Activated CD4-positive, alpha-beta T cell treated with anti-CD3 and anti-CD28 coated beads, Interleukin-2, amount 10 ng/mL, durations not matched to agents 24 days and 14 days (primary cell): ENCODE measurements at regions not wholly inside any gene's neighbourhood (a gene's known extent, or its start where the extent isn't known, plus 50 kb on each side); places are given as distances from the start of the nearest gene placed in this dataset.

Experiments used
- DNase-seq: peaks from one replicate; pipeline ENCODE4 v3.0.0; 2022
- H3K27ac Mint-ChIP-seq: one replicate; pipeline ENCODE4 v1.8.0; 2022; ENCODE audit warnings: mild to moderate bottlenecking, mixed read lengths
- H3K27me3 Mint-ChIP-seq: one replicate; pipeline ENCODE4 v1.8.0; 2022; ENCODE audit warnings: mixed read lengths
- H3K36me3 Mint-ChIP-seq: one replicate; pipeline ENCODE4 v1.8.0; 2022; ENCODE audit warnings: low read depth, mild to moderate bottlenecking, mixed read lengths
- H3K4me1 Mint-ChIP-seq: one replicate; pipeline ENCODE4 v1.8.0; 2021; ENCODE audit warnings: mixed read lengths
- H3K4me3 Mint-ChIP-seq: one replicate; pipeline ENCODE4 v1.8.0; 2022; ENCODE audit warnings: mild to moderate bottlenecking, moderate library complexity, mixed read lengths
- H3K9me3 Mint-ChIP-seq: one replicate; pipeline ENCODE4 v1.8.0; 2021; ENCODE audit warnings: mixed read lengths
- intact Hi-C: fragments of 100-400 bp; cut with micrococcal nuclease; formaldehyde crosslinking; loops from one replicate; pipeline ENCODE4 v1.15.1; 2023

DNA sequence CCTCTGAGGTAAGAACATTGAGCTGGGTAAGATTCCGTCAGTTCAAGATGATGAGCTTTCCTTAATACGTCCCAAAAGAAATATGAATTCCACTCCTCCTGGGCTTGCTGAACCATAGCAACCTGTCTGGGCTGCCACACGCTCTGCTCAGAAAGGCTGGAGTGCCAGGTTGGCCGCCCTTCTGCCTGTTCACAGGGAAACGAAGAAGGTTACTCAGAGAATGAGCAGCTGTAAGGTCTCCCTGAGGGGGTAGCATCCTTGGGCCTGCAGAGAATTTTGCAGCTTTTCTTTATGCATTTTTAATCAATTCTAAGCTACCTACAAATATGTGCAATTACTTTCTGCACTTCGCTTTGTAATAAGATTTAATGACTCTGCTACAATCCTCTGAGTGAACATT is 130.7 kb upstream of the BACE2 start:
- H3K4me1 Mint-ChIP-seq, result no peaks in the 10 kb centered on the region
- no peak overlapping the region for H3K27ac Mint-ChIP-seq

DNA sequence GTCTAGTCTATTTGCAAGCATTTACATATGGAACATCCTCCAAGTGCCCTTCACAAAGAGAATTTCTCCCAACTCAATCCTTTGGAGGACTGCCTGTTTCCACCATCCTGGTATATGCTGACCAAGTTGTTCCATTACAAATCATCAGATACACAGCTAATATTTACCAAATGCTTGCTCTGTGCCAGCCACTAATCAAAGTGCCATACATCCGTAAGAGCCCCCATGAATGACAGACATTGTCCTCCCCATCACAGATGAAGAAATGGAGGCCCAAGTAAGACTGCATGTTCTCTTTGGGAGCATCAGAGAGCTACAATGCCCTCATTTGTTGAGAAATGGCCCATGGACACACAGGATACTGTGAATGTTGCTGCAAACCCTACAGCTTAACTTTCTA is 130.0 kb upstream of the BACE2 start:
- Mint-ChIP-seq H3K27ac (no peak overlapping the region), H3K9me3 (no peaks in the 10 kb centered on the region), H3K27me3 (no peaks in the 10 kb centered on the region), H3K4me3 (no peak overlapping the region), H3K36me3 (no peaks in the 10 kb centered on the region), H3K4me1 (no peaks in the 10 kb centered on the region)
- intact Hi-C loops, result no loop called here
- DNase-seq, result no peak

More for the DNA sequence above, 130.7 kb upstream of the BACE2 start:
- Mint-ChIP-seq H3K36me3 (no peaks in the 10 kb centered on the region), H3K9me3 (no peaks in the 10 kb centered on the region), H3K4me3 (no peak overlapping the region), H3K27me3 (no peaks in the 10 kb centered on the region)
- no peak for DNase-seq
- intact Hi-C loops, result no loop called here

DNA sequence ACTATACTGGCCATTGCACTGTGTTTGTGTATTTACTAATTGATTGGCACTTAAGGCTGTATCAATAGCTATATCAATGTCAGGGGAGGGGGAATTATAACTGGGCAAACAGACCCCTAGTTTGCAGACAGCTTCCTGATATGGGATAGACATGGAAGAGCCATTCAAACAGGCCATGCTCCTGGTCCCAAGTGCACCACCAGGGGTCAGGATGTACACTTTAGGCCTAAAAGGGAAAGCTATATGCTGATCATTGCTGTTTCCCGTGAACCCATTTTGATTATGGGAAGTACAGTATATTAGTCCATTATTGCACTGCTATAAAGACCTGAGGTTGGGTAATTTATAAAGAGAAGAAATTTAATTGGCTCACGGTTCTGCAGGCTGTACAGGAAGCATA is 124.9 kb upstream of the BACE2 start:
- DNase-seq, result no peak
- intact Hi-C loops, result no loop called here
- H3K36me3 Mint-ChIP-seq, result no peaks in the 10 kb centered on the region
- peaks cover 5% of the 10 kb centered on the region for H3K27me3 Mint-ChIP-seq
- H3K4me3 Mint-ChIP-seq, result no peak overlapping the region
- no peaks in the 10 kb centered on the region for H3K9me3 Mint-ChIP-seq
- no peak overlapping the region for H3K27ac Mint-ChIP-seq
- no peaks in the 10 kb centered on the region for H3K4me1 Mint-ChIP-seq

DNA sequence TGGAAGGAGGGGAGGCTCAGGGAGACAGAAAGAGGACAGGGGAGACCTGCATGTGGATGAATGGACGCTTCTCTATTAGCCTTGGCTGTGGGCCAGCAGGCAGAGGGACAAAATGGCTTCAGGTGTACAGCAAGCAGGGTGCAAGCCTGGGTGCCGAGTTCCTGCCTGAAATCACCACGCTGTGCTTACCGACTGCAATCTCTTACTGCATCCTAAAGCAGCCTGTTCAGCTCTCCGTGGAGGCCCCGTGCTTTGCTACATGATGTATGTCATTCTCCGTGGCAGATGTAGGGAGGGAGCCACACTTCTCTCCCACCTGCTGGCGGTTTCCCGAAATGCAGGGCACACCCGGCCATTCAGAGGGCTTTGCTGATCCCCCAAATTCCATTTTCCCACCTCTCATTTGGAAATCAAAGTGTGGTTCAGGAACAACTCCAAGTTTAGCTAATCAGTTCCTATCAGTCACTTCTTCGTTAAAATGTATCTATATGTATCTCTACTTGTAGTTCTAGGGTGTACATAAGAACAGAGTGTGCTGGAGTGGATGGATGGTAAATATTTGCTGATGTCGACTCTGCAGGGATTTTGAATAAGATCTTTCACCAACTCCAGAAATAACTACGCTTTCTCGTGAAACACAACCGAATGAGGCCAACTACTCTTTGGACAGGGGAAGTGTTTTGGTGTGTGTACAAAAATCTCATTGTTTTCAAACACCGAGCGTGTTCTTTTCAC is 122.3 kb upstream of the BACE2 start:
- no peak overlapping the region for H3K27ac Mint-ChIP-seq
- intact Hi-C loops, result no loop called here
- no peaks in the 10 kb centered on the region for H3K4me1 Mint-ChIP-seq

DNA sequence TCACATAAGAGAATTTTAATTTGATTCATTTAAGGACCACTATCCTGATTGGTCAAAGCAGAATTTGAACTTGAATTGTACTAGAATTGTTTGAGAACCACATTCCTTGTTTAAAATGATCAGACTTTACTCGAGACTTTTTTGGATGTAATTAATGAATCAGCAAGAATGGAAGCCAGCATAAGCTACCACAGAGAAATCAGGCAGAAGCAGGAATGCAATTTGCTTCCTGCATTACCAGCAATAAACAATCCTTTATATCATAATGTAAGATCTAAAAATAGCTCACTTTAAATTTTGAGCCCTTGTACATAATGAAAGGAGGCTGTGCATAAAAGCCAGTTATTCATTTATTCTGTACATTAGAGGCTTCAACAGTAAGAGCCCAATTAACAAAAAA is 119.8 kb upstream of the BACE2 start:
- no peak for DNase-seq
- no peaks in the 10 kb centered on the region for H3K9me3 Mint-ChIP-seq
- no peaks in the 10 kb centered on the region for H3K4me1 Mint-ChIP-seq
- no peaks in the 10 kb centered on the region for H3K36me3 Mint-ChIP-seq
- intact Hi-C loops, result no loop called here
- no peak overlapping the region for H3K27ac Mint-ChIP-seq
- H3K27me3 Mint-ChIP-seq, result peaks cover 5% of the 10 kb centered on the region
- no peak overlapping the region for H3K4me3 Mint-ChIP-seq

More for the DNA sequence above, 122.3 kb upstream of the BACE2 start:
- Mint-ChIP-seq H3K4me3 (no peak overlapping the region), H3K9me3 (no peaks in the 10 kb centered on the region), H3K27me3 (peaks cover 5% of the 10 kb centered on the region), H3K36me3 (no peaks in the 10 kb centered on the region)
- DNase-seq, result no peak

DNA sequence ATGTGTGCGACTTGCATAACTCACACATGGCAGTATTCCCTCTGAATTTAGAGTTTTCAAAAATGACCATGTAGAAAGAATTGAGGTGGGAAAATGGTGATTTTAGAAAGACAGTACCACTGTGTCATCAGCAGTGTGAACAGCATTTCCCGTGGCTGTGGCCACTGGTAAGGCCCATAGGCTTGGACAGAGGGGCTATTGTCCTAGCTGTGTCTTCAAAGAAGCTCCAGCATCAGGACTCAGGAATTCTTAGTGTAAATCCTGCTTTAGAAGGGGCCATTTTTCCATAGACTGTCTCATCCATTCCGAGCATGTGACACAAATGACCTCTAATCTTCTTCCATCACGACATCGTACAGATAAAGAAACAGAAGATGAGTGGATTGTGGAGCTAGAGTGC is 119.3 kb upstream of the BACE2 start:
- intact Hi-C loops, result no loop called here
- DNase-seq, result no peak
- Mint-ChIP-seq H3K27ac (no peak overlapping the region), H3K4me3 (no peak overlapping the region), H3K4me1 (no peaks in the 10 kb centered on the region), H3K9me3 (no peaks in the 10 kb centered on the region), H3K27me3 (peaks cover 5% of the 10 kb centered on the region), H3K36me3 (no peaks in the 10 kb centered on the region)

DNA sequence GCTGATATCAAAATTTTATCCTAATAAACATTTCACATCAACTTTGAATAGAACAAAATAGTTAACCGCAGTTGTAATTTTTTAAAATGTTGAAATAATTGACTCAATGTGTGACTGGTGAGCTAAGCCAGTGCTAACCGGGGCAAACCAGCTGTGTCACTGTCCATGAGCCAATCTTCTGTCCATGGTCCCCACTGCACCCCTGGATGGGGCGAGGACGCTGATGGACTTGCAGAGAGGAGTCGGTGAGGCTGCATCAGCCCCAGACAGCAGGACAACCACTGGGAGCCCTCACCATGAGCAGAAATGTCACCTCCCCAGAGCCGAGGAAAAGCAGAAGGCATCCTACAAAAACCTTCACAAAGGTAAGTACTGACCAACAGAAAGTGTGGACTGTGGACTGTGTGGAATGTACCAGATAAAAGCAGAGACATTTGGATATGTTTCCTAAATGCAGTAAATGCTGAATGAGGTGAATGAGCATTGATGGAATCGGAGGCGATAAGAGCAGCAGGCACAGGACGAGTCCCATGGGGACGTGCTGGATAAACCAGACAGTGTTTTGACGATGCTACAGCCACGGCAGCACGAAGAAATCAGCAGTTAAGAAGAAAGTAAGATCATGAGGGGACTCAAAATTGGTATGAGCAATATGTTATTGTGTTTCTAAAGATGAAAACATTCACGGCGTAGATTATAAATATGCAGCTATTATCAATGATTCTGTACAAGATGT is 115.0 kb upstream of the BACE2 start:
- intact Hi-C loops, result no loop called here
- H3K36me3 Mint-ChIP-seq, result no peaks in the 10 kb centered on the region
- H3K4me3 Mint-ChIP-seq, result no peak overlapping the region
- DNase-seq, result no peak
- no peaks in the 10 kb centered on the region for H3K27me3 Mint-ChIP-seq
- no peaks in the 10 kb centered on the region for H3K4me1 Mint-ChIP-seq
- no peaks in the 10 kb centered on the region for H3K9me3 Mint-ChIP-seq
- H3K27ac Mint-ChIP-seq, result no peak overlapping the region

DNA sequence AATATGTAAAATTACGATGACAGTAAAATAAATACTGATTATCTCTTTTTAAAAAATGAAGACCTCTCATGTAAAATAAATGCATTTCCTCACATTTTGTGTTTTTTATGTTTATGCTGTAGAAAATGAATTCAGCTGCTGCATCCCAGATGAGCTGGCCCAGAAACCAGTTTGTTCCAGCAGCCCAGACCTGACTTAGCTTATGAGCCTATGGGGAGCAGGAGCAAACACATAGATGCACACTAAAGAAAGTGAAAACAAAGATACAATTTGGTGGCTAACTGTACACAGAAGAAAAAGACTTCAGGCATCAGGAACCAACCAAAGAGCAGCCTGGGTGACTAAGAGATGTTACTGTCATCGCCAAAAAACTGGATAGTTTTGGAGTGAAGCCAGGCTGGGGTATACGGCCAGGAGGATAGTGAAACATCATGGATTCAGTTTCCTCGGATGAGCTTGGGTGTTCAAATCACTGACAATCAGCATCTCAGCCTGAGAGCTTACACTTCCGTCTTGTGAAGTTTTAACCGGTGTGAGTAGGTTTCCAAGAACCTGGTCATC is 113.9 kb upstream of the BACE2 start:
- DNase-seq, result no peak
- H3K4me3 Mint-ChIP-seq, result no peak overlapping the region
- no peaks in the 10 kb centered on the region for H3K27me3 Mint-ChIP-seq
- no peaks in the 10 kb centered on the region for H3K9me3 Mint-ChIP-seq
- no peak overlapping the region for H3K27ac Mint-ChIP-seq
- no peaks in the 10 kb centered on the region for H3K36me3 Mint-ChIP-seq
- H3K4me1 Mint-ChIP-seq, result no peaks in the 10 kb centered on the region
- intact Hi-C loops, result no loop called here

DNA sequence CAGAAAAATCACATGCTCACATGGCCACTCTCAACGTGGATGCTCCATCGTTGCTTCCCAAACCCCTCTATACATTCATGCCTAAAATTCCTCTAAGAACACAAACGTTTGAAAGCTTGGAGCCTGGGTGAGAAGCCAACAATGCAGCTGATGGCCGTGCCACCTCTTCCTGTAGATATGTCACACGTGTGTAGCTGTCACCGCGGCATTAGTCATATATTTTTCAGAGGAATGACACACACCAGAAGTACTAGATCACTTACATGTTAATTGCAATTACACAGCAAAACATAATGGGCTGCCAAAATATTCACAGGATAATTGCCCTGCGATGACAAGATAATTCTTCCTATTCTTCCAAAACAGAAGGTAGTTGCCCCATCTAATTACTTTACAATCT is 112.7 kb upstream of the BACE2 start:
- Mint-ChIP-seq H3K27ac (no peak overlapping the region), H3K36me3 (no peaks in the 10 kb centered on the region), H3K27me3 (no peaks in the 10 kb centered on the region), H3K4me3 (no peak overlapping the region), H3K9me3 (no peaks in the 10 kb centered on the region), H3K4me1 (no peaks in the 10 kb centered on the region)
- intact Hi-C loops, result no loop called here
- no peak for DNase-seq

DNA sequence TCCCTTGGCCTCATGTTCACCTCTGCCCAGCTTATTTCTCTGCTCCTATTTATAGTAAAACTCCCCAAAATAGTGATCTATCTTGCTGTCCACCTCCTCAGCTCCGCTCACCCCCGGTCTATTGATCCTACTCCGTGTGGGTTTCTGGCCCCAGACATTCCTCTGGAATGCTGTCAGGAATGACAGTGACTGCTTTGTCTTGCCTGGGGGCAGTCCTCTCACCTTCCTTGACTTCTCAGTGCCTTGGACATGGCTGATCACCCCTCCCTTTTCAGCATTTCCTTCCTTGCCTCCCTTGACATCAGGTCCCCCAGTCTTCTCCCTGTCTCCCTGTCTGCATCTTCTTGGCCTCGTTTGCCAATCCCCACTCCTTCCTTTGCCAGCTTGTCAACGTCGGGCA is 108.1 kb upstream of the BACE2 start:
- H3K4me3 Mint-ChIP-seq, result no peak overlapping the region
- no peaks in the 10 kb centered on the region for H3K9me3 Mint-ChIP-seq
- intact Hi-C loops, result no loop called here
- H3K27me3 Mint-ChIP-seq, result no peaks in the 10 kb centered on the region
- DNase-seq, result no peak
- no peak overlapping the region for H3K27ac Mint-ChIP-seq
- no peaks in the 10 kb centered on the region for H3K36me3 Mint-ChIP-seq
- H3K4me1 Mint-ChIP-seq, result no peaks in the 10 kb centered on the region

DNA sequence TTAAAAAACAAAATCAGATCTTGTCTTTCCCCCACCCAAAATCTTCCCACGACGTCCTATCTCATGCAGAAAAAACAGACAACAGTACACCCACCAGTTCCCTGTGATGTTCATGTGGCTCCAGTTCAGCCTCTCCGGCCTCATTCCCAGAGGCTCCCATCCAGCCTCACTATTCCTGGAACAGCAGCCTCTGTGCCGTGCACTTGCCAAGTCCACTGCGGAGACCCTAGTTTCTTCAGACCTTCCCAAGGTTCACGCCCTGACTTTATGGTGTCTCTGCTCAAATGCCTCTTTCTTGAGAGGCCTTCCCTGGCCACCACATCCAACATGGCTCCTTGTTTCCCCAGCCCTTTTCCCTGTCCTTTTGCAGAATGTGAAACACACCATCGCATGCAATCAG is 106.3 kb upstream of the BACE2 start:
- H3K4me3 Mint-ChIP-seq, result no peak overlapping the region
- DNase-seq, result no peak
- H3K27me3 Mint-ChIP-seq, result no peaks in the 10 kb centered on the region
- H3K9me3 Mint-ChIP-seq, result no peaks in the 10 kb centered on the region
- H3K4me1 Mint-ChIP-seq, result no peaks in the 10 kb centered on the region
- intact Hi-C loops, result no loop called here
- H3K36me3 Mint-ChIP-seq, result no peaks in the 10 kb centered on the region
- no peak overlapping the region for H3K27ac Mint-ChIP-seq

DNA sequence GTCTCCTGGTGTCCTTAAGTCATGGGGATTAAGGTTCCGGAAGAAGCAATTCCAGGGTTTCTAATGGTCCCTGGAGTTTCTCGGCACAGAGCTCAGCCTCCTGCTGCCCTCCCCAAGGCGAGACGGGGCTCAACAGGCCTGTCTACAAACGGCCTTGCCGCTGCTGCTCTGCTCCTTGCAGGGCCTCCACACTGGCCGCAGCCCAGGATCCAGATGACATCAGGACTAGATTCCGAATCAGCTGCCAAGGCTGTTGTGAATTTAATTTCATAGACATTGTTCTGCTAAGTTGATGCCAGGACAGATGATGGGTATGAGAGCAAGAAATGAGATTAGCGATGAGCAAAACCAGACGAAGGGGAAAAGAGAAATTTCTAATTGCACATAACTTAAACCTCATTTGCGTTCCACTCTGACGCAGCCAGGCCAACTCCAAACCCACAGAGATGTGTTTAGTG is 103.6 kb upstream of the BACE2 start:
- intact Hi-C loops, result no loop called here
- Mint-ChIP-seq H3K36me3 (no peaks in the 10 kb centered on the region), H3K4me1 (peaks cover 6% of the 10 kb centered on the region), H3K27ac (no peak overlapping the region), H3K4me3 (no peak overlapping the region), H3K27me3 (peaks cover 18% of the 10 kb centered on the region), H3K9me3 (no peaks in the 10 kb centered on the region)
- no peak for DNase-seq

DNA sequence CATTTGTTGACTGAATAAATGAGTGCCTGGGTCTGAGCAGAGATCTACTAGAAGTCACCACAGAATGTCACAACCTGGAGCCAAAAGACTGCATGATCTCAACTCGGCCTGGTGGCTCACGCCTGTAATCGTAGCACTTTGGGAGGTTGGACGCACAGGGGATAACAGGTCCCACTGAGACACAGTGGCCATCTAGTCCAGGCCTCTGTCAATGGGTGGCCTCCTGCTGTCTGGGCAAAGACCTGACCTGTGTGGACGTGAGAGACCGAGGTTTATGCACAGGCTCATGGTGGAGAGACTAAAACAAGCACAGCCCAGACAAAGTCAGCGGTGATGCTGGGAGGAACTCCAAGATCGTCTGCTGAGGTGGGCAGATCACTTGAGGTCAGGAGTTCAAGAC is 103.0 kb upstream of the BACE2 start:
- intact Hi-C loops, result no loop called here
- peaks cover 6% of the 10 kb centered on the region for H3K4me1 Mint-ChIP-seq
- DNase-seq, result no peak
- no peak overlapping the region for H3K4me3 Mint-ChIP-seq
- no peak overlapping the region for H3K27ac Mint-ChIP-seq
- no peaks in the 10 kb centered on the region for H3K9me3 Mint-ChIP-seq
- peaks cover 18% of the 10 kb centered on the region for H3K27me3 Mint-ChIP-seq
- H3K36me3 Mint-ChIP-seq, result no peaks in the 10 kb centered on the region

DNA sequence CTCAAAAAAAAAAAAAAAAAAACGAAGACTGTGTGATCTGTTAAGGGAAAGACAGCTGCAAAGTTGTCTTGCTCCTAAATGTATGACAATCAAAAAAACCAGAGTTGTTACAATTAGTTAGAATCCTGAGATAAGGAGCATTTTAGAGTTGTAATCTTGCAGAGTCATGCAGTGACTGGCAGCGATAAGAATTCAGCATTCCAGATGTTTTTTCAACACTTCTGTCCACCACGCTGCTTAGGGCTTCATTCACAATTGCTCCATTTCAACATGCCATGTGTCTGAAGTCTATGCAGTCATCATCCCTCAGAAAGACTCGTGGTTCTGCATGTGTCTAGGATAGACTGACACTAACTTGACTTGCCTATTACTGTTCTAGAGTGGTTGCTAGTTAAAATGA is 102.4 kb upstream of the BACE2 start:
- DNase-seq, result no peak
- Mint-ChIP-seq H3K27ac (no peak overlapping the region), H3K36me3 (no peaks in the 10 kb centered on the region), H3K4me1 (peaks cover 6% of the 10 kb centered on the region), H3K4me3 (no peak overlapping the region), H3K9me3 (no peaks in the 10 kb centered on the region), H3K27me3 (peaks cover 18% of the 10 kb centered on the region)
- intact Hi-C loops, result no loop called here
